ENCODE measurements at regions not wholly inside any gene's neighbourhood (a gene's known extent, or its start where the extent isn't known, plus 50 kb on each side); places are given as distances from the start of the nearest gene placed in this dataset.
"Not testable (repeated sequence)": the region's sequence is repeated elsewhere in the genome, so short reads cannot be mapped to it uniquely, and the experiment has no call there.

DNA sequence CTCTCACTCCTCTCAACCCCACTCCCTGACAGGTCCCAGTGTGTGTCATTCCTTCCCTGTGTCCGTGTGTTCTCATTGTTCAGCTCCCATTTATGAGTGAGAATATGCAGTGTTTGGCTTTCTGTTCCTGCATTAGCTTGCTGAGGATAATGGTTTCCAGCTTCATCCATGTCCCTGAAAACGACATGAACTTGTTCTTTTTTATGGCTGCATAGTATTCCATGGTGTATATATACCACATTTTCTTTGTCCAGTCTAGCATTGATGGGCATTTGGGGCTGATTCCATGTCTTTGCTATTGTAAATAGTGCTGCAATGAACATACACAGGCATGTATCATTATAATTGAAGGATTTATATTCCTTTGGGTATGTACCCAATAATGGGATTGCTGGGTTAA, 163.6 kb upstream of the SEMA3E start:
- TF ChIP-seq, protein P1, sequence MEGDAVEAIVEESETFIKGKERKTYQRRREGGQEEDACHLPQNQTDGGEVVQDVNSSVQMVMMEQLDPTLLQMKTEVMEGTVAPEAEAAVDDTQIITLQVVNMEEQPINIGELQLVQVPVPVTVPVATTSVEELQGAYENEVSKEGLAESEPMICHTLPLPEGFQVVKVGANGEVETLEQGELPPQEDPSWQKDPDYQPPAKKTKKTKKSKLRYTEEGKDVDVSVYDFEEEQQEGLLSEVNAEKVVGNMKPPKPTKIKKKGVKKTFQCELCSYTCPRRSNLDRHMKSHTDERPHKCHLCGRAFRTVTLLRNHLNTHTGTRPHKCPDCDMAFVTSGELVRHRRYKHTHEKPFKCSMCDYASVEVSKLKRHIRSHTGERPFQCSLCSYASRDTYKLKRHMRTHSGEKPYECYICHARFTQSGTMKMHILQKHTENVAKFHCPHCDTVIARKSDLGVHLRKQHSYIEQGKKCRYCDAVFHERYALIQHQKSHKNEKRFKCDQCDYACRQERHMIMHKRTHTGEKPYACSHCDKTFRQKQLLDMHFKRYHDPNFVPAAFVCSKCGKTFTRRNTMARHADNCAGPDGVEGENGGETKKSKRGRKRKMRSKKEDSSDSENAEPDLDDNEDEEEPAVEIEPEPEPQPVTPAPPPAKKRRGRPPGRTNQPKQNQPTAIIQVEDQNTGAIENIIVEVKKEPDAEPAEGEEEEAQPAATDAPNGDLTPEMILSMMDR (conservative IDR thresholded peaks at IDR 0.05 in 1 of 2, IDR thresholded peaks at IDR 0.05 in 1 of 2; ENCODE audit: extremely low read depth in 1 of 2, insufficient read depth in 1 of 2, low read depth in 1 of 2, low read length in 2 of 2) = not testable (repeated sequence)
- TF ChIP-seq EZH2 (IDR thresholded peaks at IDR 0.05; ENCODE audit: borderline replicate concordance, low read length) = not testable (repeated sequence)

Data from mammary epithelial cell (primary cell).